Lower lobe of right lung (tissue), 2 donors: ENCODE measurements at regions not wholly inside any gene's neighbourhood (a gene's known extent, or its start where the extent isn't known, plus 50 kb on each side); places are given as distances from the start of the nearest gene placed in this dataset.

Experiments used
- ATAC-seq, 2 donors: fragments of 200-7000 bp; cut with Tn5 transposase; one replicate each; pipeline ENCODE4 v1.9.1; 2020 to 2022; ENCODE audit warnings: mild to moderate bottlenecking in 2 of 2, moderate library complexity in 2 of 2
- DNase-seq: peaks from one replicate; pipeline ENCODE4 v3.0.0-alpha.2; 2020
- H3K27ac ChIP-seq: fragments of 200-600 bp; one replicate; pipeline ENCODE4 v1.8.0; 2022
- H3K27me3 ChIP-seq: fragments of 200-600 bp; one replicate; pipeline ENCODE4 v1.8.0; 2022; ENCODE audit warnings: low read depth
- H3K36me3 ChIP-seq: fragments of 200-600 bp; one replicate; pipeline ENCODE4 v1.8.0; 2022; ENCODE audit warnings: mild to moderate bottlenecking
- H3K4me1 ChIP-seq: fragments of 200-600 bp; one replicate; pipeline ENCODE4 v1.8.0; 2022
- H3K4me3 ChIP-seq: fragments of 200-600 bp; one replicate; pipeline ENCODE4 v1.8.0; 2022; ENCODE audit warnings: mild to moderate bottlenecking
- H3K9me3 ChIP-seq: fragments of 200-600 bp; one replicate; pipeline ENCODE4 v1.8.0; 2022
- intact Hi-C: fragments of 100-400 bp; cut with DNase I; formaldehyde crosslinking; loops from one replicate; pipeline ENCODE4 v1.11.0; 2022
- TF ChIP-seq, protein P1 (sequence below): fragments of 200-600 bp; IDR thresholded peaks from one replicate; pipeline ENCODE4 v1.8.0; 2022; ENCODE audit warnings: antibody characterized with exemption, mild to moderate bottlenecking
- donor health status: DM: no; HTN: yes; CAD: no; lungs with severe emphysema.

DNA sequence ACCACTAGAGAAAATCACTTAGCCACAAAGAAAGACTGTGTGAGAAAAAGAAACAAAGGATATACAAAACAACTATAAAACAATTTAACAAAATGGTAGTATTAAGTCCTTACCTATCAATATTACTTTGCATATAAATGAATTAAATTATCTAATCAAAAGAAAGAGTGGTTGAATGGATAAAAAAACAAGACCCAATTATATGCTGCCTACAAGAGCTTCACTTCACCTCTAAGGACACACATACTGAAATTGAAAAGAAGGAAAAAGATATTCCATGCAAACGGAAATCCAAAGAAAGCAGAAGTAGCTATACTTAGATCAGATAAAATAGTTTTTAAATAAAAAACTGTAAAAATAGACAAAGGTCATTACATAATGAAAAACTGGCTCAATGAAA is 134.9 kb upstream of the CCDC196 start:
- peaks cover 22% of the 10 kb centered on the region for H3K9me3 ChIP-seq
- H3K27me3 ChIP-seq: no peaks in the 10 kb centered on the region
- H3K36me3 ChIP-seq: no peaks in the 10 kb centered on the region
- no peaks in the 10 kb centered on the region for H3K4me1 ChIP-seq
- H3K27ac ChIP-seq: no peak overlapping the region
- no peak overlapping the region for H3K4me3 ChIP-seq
- intact Hi-C loops: no loop called here
- TF ChIP-seq, protein P1, sequence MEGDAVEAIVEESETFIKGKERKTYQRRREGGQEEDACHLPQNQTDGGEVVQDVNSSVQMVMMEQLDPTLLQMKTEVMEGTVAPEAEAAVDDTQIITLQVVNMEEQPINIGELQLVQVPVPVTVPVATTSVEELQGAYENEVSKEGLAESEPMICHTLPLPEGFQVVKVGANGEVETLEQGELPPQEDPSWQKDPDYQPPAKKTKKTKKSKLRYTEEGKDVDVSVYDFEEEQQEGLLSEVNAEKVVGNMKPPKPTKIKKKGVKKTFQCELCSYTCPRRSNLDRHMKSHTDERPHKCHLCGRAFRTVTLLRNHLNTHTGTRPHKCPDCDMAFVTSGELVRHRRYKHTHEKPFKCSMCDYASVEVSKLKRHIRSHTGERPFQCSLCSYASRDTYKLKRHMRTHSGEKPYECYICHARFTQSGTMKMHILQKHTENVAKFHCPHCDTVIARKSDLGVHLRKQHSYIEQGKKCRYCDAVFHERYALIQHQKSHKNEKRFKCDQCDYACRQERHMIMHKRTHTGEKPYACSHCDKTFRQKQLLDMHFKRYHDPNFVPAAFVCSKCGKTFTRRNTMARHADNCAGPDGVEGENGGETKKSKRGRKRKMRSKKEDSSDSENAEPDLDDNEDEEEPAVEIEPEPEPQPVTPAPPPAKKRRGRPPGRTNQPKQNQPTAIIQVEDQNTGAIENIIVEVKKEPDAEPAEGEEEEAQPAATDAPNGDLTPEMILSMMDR: no peak
- DNase-seq: no peak
- no peak for ATAC-seq

DNA sequence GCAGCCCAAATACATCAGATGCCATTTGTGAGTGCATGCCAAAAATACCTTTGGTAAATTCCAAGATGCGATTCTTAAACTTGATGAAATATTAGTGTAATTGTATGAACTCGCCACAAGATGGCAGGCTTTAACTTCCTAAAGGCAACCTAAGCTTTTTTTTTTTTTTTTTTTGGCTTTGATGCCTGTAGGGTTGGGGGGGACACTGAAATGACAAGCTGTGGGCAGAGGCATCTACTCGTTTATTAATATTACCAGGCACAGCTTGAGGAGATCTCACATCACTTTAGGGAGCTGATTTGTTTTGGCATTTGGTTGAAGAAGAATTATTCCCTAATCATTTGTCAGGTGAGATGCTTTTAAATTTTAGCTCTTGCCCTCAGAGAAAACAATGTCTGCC is 126.7 kb upstream of the CCDC196 start:
- Histone ChIP-seq H3K36me3 (no peaks in the 10 kb centered on the region), H3K27ac (no peak overlapping the region), H3K4me3 (no peak overlapping the region), H3K27me3 (no peaks in the 10 kb centered on the region), H3K4me1 (no peaks in the 10 kb centered on the region), H3K9me3 (no peaks in the 10 kb centered on the region)
- no peak for DNase-seq
- TF ChIP-seq, protein P1: peak; percentile 67
- peak; percentile 31 to 36 for ATAC-seq
- intact Hi-C loops: no loop called here

DNA sequence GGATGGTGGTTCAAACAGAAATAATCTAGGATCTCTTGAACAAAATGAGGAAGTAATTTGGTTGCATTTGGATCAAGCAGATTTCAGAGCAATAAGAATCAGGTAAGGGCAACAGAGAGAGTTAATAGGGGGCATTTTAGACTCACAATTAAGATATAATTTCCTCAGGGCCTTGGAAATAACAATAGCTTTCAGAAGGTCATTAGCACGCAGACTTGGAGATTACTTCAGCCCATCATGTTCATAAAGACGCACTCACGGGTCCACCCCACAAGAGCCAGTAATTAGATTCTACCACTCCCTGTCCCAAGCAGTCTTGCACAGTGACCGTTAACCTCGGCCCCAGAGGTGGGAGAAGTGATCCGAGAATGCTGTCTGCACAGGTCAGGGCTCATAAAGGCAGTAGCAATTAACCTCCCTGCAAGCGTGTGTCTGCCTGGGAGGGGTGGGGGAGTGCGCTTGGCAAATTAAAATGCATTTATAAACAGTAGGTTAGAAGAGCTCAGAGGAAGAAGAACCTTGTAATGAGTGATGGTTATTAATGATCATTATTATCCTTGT is 125.7 kb upstream of the CCDC196 start:
- no peaks in the 10 kb centered on the region for H3K27me3 ChIP-seq

DNA sequence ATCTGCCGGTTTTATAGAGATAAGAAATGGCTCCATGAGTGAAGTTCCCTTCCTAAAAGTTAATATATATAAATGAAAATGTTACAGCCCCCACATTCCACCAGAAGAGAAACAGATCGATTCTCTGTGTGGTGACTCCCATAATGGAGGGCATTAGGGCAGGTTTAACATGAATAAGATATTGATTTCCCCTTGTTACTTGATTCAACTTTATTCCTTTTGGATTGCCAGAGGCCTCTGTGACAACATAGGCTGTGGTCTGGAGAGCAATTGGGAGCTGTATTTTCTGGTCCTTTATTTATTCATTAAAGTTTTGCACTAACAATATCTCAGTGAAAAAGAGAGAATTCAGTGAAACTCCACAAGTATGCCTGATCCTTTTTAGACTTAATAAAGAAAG is 125.2 kb upstream of the CCDC196 start:
- Histone ChIP-seq H3K9me3 (no peaks in the 10 kb centered on the region), H3K27ac (no peak overlapping the region), H3K27me3 (no peaks in the 10 kb centered on the region), H3K4me1 (no peaks in the 10 kb centered on the region), H3K36me3 (no peaks in the 10 kb centered on the region), H3K4me3 (no peak overlapping the region)
- intact Hi-C loops: no loop called here
- ATAC-seq: no peak
- DNase-seq: no peak
- TF ChIP-seq, protein P1: no peak

More for the DNA sequence above, 125.7 kb upstream of the CCDC196 start:
- TF ChIP-seq, protein P1: no peak
- Histone ChIP-seq H3K4me1 (no peaks in the 10 kb centered on the region), H3K4me3 (no peak overlapping the region), H3K36me3 (no peaks in the 10 kb centered on the region), H3K27ac (no peak overlapping the region), H3K9me3 (no peaks in the 10 kb centered on the region)
- ATAC-seq (no peak), DNase-seq (no peak)
- intact Hi-C loops: no loop called here

DNA sequence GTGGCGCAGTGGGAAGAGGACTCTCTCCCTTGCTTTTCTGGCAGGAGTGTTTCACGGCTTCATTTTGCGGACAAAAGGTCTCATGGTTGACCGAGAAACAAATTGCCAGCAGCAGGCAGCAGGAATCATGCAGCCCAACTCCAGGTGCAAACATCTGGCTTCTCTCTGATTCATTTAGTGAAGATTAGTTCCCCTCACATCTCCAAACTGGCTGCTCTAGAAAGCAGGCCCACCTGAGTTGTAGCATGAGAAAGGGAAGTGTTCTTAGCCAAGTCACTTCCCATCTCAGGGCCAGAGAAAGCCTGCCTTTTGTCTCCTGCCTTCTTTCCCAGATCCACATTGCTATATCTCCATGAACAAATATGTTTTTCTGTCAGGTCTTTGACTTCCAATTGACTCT is 120.8 kb upstream of the CCDC196 start:
- Histone ChIP-seq H3K36me3 (no peaks in the 10 kb centered on the region), H3K4me3 (no peak overlapping the region), H3K4me1 (no peaks in the 10 kb centered on the region), H3K27me3 (no peaks in the 10 kb centered on the region), H3K9me3 (no peaks in the 10 kb centered on the region), H3K27ac (no peak overlapping the region)
- intact Hi-C loops: no loop called here
- no peak for ATAC-seq
- TF ChIP-seq, protein P1: no peak
- no peak for DNase-seq
